ENCODE measurements at regions not wholly inside any gene's neighbourhood (a gene's known extent, or its start where the extent isn't known, plus 50 kb on each side); places are given as distances from the start of the nearest gene placed in this dataset.

DNA sequence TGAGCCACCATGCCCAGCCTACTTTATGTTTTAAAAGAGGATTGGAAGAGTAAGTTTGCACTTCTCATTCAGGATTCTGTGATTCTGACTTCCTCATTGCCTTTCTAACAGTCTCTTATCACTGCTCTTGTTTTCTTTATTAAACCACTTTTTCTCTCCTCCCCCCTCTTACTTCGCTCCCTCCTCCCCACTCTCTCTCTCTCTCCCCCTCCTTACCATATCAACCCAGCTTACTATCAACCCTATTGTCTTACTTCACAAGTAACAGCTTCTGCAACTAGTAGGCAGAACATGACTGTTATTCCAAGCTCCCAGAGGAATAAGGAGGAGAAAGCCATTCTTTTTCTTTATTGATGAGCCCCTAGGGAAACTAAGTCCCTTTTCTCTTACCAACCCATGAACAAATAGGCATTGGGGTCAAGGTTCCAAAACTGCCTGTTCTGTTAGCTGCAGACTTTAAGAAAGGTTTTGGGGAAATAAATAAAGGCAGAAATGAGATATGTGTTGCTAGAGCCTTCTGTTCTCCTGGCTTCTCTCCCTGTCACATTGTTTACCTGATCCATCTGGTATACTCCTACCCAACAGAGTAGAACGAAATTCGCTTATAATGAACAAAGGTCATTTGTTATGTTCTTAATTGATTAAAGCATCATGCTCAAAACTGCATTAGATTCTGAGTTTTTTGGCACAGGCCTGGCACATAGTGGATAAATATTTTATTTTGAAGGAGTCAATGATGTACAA is 56.4 kb upstream of the RASGRP1 start:
- DNase-seq (ENCODE audit: low spot score), result no peak
- Histone ChIP-seq H3K36me3 (replicated peaks in 1 of 2; ENCODE audit: control insufficient read depth in 2 of 2, insufficient read depth in 2 of 2, low read length in 2 of 2) (no peaks in the 10 kb centered on the region), H3K9me3 (replicated peaks in 1 of 2; ENCODE audit: control insufficient read depth in 2 of 2, insufficient read depth in 1 of 2, low read depth in 1 of 2, low read length in 2 of 2) (no peaks in the 10 kb centered on the region), H3K18ac (ENCODE audit: low read length) (no peak overlapping the region), H2AFZ (ENCODE audit: low read length) (no peak overlapping the region), H3K79me1 (ENCODE audit: low read depth, low read length) (no peaks in the 10 kb centered on the region), H3K27ac (replicated peaks; ENCODE audit: low read length) (no peak overlapping the region), H2BK12ac (ENCODE audit: low read length) (no peak overlapping the region), H3K14ac (ENCODE audit: low read length) (no peak overlapping the region), H2BK5ac (ENCODE audit: low read length) (no peak overlapping the region), H2AK5ac (ENCODE audit: low read depth, low read length) (no peak overlapping the region), H3K4ac (ENCODE audit: low read length) (no peak overlapping the region), H3K4me2 (ENCODE audit: insufficient read depth, low read length, poor library complexity, severe bottlenecking) (no peak overlapping the region), H4K8ac (ENCODE audit: low read depth, low read length) (no peak overlapping the region), H3K9ac (ENCODE audit: low read depth, low read length, poor library complexity) (no peak overlapping the region), H3K4me1 (ENCODE audit: control insufficient read depth in 2 of 2, insufficient read depth in 1 of 2, low read depth in 1 of 2, low read length in 2 of 2) (peaks cover 0 to 2% of the 10 kb centered on the region in 2 donors), H3K27me3 (ENCODE audit: control insufficient read depth in 3 of 3, insufficient read depth in 3 of 3, low read depth in 1 of 3, low read length in 3 of 3) (no peaks in the 10 kb centered on the region), H3K23ac (ENCODE audit: low read depth, low read length, poor library complexity) (no peak overlapping the region), H2BK15ac (ENCODE audit: low read length) (no peak overlapping the region), H4K91ac (ENCODE audit: low read depth, low read length, poor library complexity) (no peak overlapping the region), H2BK120ac (ENCODE audit: low read depth, low read length) (no peak overlapping the region), H3K4me3 (ENCODE audit: low read length in 2 of 2) (no peak overlapping the region)
- WGBS, 2 donors (ENCODE audit: extremely low coverage in 2 of 2, insufficient read length in 2 of 2, insufficient replicate concordance in 1 of 2), result 100% methylated on average over 1 of the region's 3 CpGs; no CpG with 5 or more reads in 1 of the 2 donors

DNA sequence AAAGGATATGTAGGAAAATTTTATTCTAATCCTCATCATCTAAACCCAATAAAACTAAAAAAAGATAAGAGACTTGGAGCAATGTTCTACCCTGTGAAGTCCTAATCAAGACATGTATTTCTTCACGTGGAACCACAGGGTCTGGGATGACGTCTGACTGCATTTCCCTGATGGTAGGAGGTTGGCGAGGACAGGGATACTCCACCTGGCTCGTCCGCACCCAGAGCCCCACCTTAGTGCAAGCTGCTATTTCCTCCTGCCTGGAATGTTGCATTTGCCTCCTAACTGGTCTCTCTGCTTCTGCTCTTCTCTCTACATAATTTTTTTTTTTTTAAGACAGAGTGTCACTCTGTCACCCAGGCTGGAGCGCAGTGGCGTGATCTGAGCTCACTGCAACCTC is 57.7 kb upstream of the RASGRP1 start:
- H2AFZ ChIP-seq (ENCODE audit: low read length), result no peak overlapping the region
- H3K4me2 ChIP-seq (ENCODE audit: insufficient read depth, low read length, poor library complexity, severe bottlenecking), result no peak overlapping the region
- no peak overlapping the region for H3K27ac ChIP-seq (replicated peaks; ENCODE audit: low read length)
- no peak overlapping the region for H2BK120ac ChIP-seq (ENCODE audit: low read depth, low read length)
- H4K8ac ChIP-seq (ENCODE audit: low read depth, low read length), result no peak overlapping the region
- no peak overlapping the region for H3K18ac ChIP-seq (ENCODE audit: low read length)
- no peak overlapping the region for H3K4me3 ChIP-seq (ENCODE audit: low read length in 2 of 2)
- H3K23ac ChIP-seq (ENCODE audit: low read depth, low read length, poor library complexity), result no peak overlapping the region
- no peak overlapping the region for H2BK15ac ChIP-seq (ENCODE audit: low read length)
- H3K36me3 ChIP-seq (replicated peaks in 1 of 2; ENCODE audit: control insufficient read depth in 2 of 2, insufficient read depth in 2 of 2, low read length in 2 of 2), result no peaks in the 10 kb centered on the region
- no peaks in the 10 kb centered on the region for H3K79me1 ChIP-seq (ENCODE audit: low read depth, low read length)
- H3K9ac ChIP-seq (ENCODE audit: low read depth, low read length, poor library complexity), result peak overlapping the region; percentile 44
- no peak overlapping the region for H2BK5ac ChIP-seq (ENCODE audit: low read length)
- H2AK5ac ChIP-seq (ENCODE audit: low read depth, low read length), result no peak overlapping the region
- no peaks in the 10 kb centered on the region for H3K27me3 ChIP-seq (ENCODE audit: control insufficient read depth in 3 of 3, insufficient read depth in 3 of 3, low read depth in 1 of 3, low read length in 3 of 3)
- H3K4me1 ChIP-seq (ENCODE audit: control insufficient read depth in 2 of 2, insufficient read depth in 1 of 2, low read depth in 1 of 2, low read length in 2 of 2), result peaks cover 0 to 2% of the 10 kb centered on the region in 2 donors
- H3K4ac ChIP-seq (ENCODE audit: low read length), result no peak overlapping the region
- H3K9me3 ChIP-seq (replicated peaks in 1 of 2; ENCODE audit: control insufficient read depth in 2 of 2, insufficient read depth in 1 of 2, low read depth in 1 of 2, low read length in 2 of 2), result no peaks in the 10 kb centered on the region
- no CpG with 5 or more reads among the region's 7 CpGs for WGBS, 2 donors (ENCODE audit: extremely low coverage in 2 of 2, insufficient read length in 2 of 2, insufficient replicate concordance in 1 of 2)
- no peak for DNase-seq (ENCODE audit: low spot score)
- no peak overlapping the region for H3K14ac ChIP-seq (ENCODE audit: low read length)
- H4K91ac ChIP-seq (ENCODE audit: low read depth, low read length, poor library complexity), result no peak overlapping the region
- H2BK12ac ChIP-seq (ENCODE audit: low read length), result no peak overlapping the region

DNA sequence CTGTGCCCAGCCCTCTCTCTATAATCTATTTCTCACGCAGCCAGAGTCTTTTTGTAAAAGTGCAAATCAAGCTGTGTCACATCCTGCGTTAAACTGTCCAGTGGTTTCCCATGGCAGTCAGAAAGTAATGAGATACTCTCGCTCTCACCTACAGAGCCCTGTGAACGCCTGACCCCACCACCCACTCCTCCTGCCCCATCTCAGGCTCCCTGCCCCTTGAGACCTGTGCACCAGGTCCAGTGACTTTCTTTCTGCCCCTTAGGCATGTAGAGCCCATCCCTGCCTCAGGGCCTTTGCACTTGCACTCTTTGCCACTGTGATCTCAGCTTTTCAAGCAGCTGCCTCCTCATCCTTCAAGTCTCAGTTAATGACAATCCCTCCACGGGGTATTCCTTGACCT is 58.3 kb upstream of the RASGRP1 start:
- DNase-seq (ENCODE audit: low spot score), result no peak
- H4K91ac ChIP-seq (ENCODE audit: low read depth, low read length, poor library complexity), result no peak overlapping the region
- no peak overlapping the region for H2BK12ac ChIP-seq (ENCODE audit: low read length)
- no peak overlapping the region for H2AK5ac ChIP-seq (ENCODE audit: low read depth, low read length)
- no peak overlapping the region for H3K27ac ChIP-seq (replicated peaks; ENCODE audit: low read length)
- WGBS, 2 donors (ENCODE audit: extremely low coverage in 2 of 2, insufficient read length in 2 of 2, insufficient replicate concordance in 1 of 2), result no CpG with 5 or more reads among the region's 5 CpGs
- no peak overlapping the region for H3K9ac ChIP-seq (ENCODE audit: low read depth, low read length, poor library complexity)
- H2BK15ac ChIP-seq (ENCODE audit: low read length), result no peak overlapping the region
- H3K4ac ChIP-seq (ENCODE audit: low read length), result no peak overlapping the region
- no peak overlapping the region for H3K4me2 ChIP-seq (ENCODE audit: insufficient read depth, low read length, poor library complexity, severe bottlenecking)
- no peak overlapping the region for H3K4me3 ChIP-seq (ENCODE audit: low read length in 2 of 2)
- no peaks in the 10 kb centered on the region for H3K9me3 ChIP-seq (replicated peaks in 1 of 2; ENCODE audit: control insufficient read depth in 2 of 2, insufficient read depth in 1 of 2, low read depth in 1 of 2, low read length in 2 of 2)
- H3K36me3 ChIP-seq (replicated peaks in 1 of 2; ENCODE audit: control insufficient read depth in 2 of 2, insufficient read depth in 2 of 2, low read length in 2 of 2), result no peaks in the 10 kb centered on the region
- no peaks in the 10 kb centered on the region for H3K79me1 ChIP-seq (ENCODE audit: low read depth, low read length)
- H3K23ac ChIP-seq (ENCODE audit: low read depth, low read length, poor library complexity), result no peak overlapping the region
- no peaks in the 10 kb centered on the region for H3K27me3 ChIP-seq (ENCODE audit: control insufficient read depth in 3 of 3, insufficient read depth in 3 of 3, low read depth in 1 of 3, low read length in 3 of 3)
- H2AFZ ChIP-seq (ENCODE audit: low read length), result no peak overlapping the region
- no peak overlapping the region for H2BK5ac ChIP-seq (ENCODE audit: low read length)
- no peak overlapping the region for H4K8ac ChIP-seq (ENCODE audit: low read depth, low read length)
- H3K4me1 ChIP-seq (ENCODE audit: control insufficient read depth in 2 of 2, insufficient read depth in 1 of 2, low read depth in 1 of 2, low read length in 2 of 2), result peaks cover 0 to 2% of the 10 kb centered on the region in 2 donors
- no peak overlapping the region for H3K14ac ChIP-seq (ENCODE audit: low read length)
- no peak overlapping the region for H3K18ac ChIP-seq (ENCODE audit: low read length)
- no peak overlapping the region for H2BK120ac ChIP-seq (ENCODE audit: low read depth, low read length)

DNA sequence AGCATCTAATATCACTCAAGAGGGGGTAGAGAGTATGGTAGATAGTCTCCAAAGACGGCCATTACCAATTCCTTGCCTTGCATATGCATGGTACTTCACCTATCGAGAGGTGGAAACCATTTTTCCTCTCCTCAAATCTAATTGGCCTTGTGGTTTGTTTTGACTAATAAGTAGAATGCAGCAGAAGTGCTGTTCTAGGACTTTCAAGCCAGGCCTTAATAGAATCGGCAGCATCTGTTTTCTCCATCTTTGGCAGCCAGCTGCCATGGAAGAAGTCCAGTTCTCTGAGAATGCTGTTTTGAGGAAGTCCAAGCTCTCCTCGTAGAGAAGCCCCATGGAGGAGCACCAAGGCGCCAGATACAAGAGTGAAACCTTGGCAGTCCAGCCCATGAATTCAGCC is 59.1 kb upstream of the RASGRP1 start:
- Histone ChIP-seq H3K9me3 (replicated peaks in 1 of 2; ENCODE audit: control insufficient read depth in 2 of 2, insufficient read depth in 1 of 2, low read depth in 1 of 2, low read length in 2 of 2) (no peaks in the 10 kb centered on the region), H3K4me2 (ENCODE audit: insufficient read depth, low read length, poor library complexity, severe bottlenecking) (no peak overlapping the region), H3K4me3 (ENCODE audit: low read length in 2 of 2) (no peak overlapping the region), H3K79me1 (ENCODE audit: low read depth, low read length) (no peaks in the 10 kb centered on the region), H2BK15ac (ENCODE audit: low read length) (no peak overlapping the region), H3K18ac (ENCODE audit: low read length) (no peak overlapping the region), H2AK5ac (ENCODE audit: low read depth, low read length) (no peak overlapping the region), H2BK5ac (ENCODE audit: low read length) (no peak overlapping the region), H3K36me3 (replicated peaks in 1 of 2; ENCODE audit: control insufficient read depth in 2 of 2, insufficient read depth in 2 of 2, low read length in 2 of 2) (no peaks in the 10 kb centered on the region), H4K91ac (ENCODE audit: low read depth, low read length, poor library complexity) (no peak overlapping the region), H4K8ac (ENCODE audit: low read depth, low read length) (no peak overlapping the region), H2AFZ (ENCODE audit: low read length) (no peak overlapping the region), H2BK120ac (ENCODE audit: low read depth, low read length) (no peak overlapping the region), H3K23ac (ENCODE audit: low read depth, low read length, poor library complexity) (no peak overlapping the region), H3K27ac (replicated peaks; ENCODE audit: low read length) (no peak overlapping the region), H2BK12ac (ENCODE audit: low read length) (no peak overlapping the region), H3K4ac (ENCODE audit: low read length) (no peak overlapping the region), H3K4me1 (ENCODE audit: control insufficient read depth in 2 of 2, insufficient read depth in 1 of 2, low read depth in 1 of 2, low read length in 2 of 2) (peaks cover 0 to 2% of the 10 kb centered on the region in 2 donors), H3K9ac (ENCODE audit: low read depth, low read length, poor library complexity) (no peak overlapping the region), H3K14ac (ENCODE audit: low read length) (no peak overlapping the region), H3K27me3 (ENCODE audit: control insufficient read depth in 3 of 3, insufficient read depth in 3 of 3, low read depth in 1 of 3, low read length in 3 of 3) (no peaks in the 10 kb centered on the region)
- no peak for DNase-seq (ENCODE audit: low spot score)
- WGBS, 2 donors (ENCODE audit: extremely low coverage in 2 of 2, insufficient read length in 2 of 2, insufficient replicate concordance in 1 of 2), result no CpG with 5 or more reads among the region's 5 CpGs

Data from neuronal stem cell (in vitro differentiated cells).